H1 (cell line): ENCODE measurements at regions not wholly inside any gene's neighbourhood (a gene's known extent, or its start where the extent isn't known, plus 50 kb on each side); places are given as distances from the start of the nearest gene placed in this dataset.

Experiments used
- TF ChIP-seq, protein P1 (sequence below): IDR thresholded peaks from 2 replicates; pipeline ENCODE4 v1.6.1; 2012; ENCODE audit warnings: low read length, inconsistent platforms

DNA sequence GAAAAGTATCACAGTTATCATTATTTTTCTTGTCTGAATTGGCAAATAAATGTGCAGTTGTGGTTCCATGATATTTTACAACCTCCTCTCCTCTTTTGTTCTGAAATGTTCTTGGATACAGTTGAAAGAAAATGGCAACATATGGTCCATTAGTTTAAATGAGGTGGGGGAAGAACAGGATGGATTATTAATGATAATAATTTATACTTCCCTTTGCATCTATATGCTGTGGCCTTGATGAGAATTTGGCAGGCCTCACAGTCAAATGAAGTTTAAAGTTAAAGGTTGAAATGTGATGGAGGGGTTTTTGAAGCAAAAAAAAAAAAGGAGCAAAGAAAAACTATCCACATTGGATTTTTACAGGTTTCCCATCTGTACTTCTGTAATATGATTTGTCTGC, 946.3 kb upstream of the INTU start (continued):
- TF ChIP-seq, protein P1, sequence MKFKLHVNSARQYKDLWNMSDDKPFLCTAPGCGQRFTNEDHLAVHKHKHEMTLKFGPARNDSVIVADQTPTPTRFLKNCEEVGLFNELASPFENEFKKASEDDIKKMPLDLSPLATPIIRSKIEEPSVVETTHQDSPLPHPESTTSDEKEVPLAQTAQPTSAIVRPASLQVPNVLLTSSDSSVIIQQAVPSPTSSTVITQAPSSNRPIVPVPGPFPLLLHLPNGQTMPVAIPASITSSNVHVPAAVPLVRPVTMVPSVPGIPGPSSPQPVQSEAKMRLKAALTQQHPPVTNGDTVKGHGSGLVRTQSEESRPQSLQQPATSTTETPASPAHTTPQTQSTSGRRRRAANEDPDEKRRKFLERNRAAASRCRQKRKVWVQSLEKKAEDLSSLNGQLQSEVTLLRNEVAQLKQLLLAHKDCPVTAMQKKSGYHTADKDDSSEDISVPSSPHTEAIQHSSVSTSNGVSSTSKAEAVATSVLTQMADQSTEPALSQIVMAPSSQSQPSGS: no peak
